ENCODE measurements at regions not wholly inside any gene's neighbourhood (a gene's known extent, or its start where the extent isn't known, plus 50 kb on each side); places are given as distances from the start of the nearest gene placed in this dataset.

- Mint-ChIP-seq H3K27ac (no peak overlapping the region), H3K9me3 (peaks cover 18% of the 10 kb centered on the region), H3K27me3 (ENCODE audit: low read depth) (peaks cover 2% of the 10 kb centered on the region), H3K4me3 (no peak overlapping the region), H3K36me3 (no peaks in the 10 kb centered on the region), H3K4me1 (peaks cover 4% of the 10 kb centered on the region)
- TF ChIP-seq, protein P1, sequence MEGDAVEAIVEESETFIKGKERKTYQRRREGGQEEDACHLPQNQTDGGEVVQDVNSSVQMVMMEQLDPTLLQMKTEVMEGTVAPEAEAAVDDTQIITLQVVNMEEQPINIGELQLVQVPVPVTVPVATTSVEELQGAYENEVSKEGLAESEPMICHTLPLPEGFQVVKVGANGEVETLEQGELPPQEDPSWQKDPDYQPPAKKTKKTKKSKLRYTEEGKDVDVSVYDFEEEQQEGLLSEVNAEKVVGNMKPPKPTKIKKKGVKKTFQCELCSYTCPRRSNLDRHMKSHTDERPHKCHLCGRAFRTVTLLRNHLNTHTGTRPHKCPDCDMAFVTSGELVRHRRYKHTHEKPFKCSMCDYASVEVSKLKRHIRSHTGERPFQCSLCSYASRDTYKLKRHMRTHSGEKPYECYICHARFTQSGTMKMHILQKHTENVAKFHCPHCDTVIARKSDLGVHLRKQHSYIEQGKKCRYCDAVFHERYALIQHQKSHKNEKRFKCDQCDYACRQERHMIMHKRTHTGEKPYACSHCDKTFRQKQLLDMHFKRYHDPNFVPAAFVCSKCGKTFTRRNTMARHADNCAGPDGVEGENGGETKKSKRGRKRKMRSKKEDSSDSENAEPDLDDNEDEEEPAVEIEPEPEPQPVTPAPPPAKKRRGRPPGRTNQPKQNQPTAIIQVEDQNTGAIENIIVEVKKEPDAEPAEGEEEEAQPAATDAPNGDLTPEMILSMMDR (IDR thresholded peaks at IDR 0.05; ENCODE audit: unreplicated experiment) = no peak
- DNase-seq (ENCODE audit: low spot score in 2 of 2, unreplicated experiment in 2 of 2) = no peak
These were observed 146.2 kb downstream of the TBX18 start for GRCh38 chr6:84618046-84618752.

DNA sequence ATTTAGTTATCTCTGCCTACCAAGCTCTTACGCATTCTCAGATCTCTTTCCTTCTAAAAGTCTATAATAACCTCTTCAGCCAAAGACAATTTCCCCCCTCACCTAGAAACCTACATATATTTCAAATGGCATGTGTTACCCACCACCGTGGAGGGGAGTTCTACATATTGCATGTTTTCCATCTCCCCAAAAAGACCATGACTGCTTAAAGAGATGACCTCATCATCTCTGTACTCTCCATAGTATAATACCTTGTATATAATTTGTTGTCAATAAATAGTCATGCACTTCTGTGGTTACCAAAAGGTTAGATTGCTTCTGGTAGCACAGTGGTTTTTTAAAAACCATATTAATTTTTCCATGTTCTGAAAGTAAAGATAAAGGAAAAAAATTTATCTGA is 148.4 kb downstream of the TBX18 start:
- Mint-ChIP-seq H3K27me3 (ENCODE audit: low read depth) (peaks cover 2% of the 10 kb centered on the region), H3K27ac (no peak overlapping the region), H3K9me3 (peaks cover 6% of the 10 kb centered on the region), H3K4me3 (no peak overlapping the region), H3K4me1 (peaks cover 4% of the 10 kb centered on the region), H3K36me3 (no peaks in the 10 kb centered on the region)
- DNase-seq (ENCODE audit: low spot score in 2 of 2, unreplicated experiment in 2 of 2) = no peak
- TF ChIP-seq, protein P1 (IDR thresholded peaks at IDR 0.05; ENCODE audit: unreplicated experiment) = no peak

GRCh38 chr6:84615113-84615850 is 149.1 kb downstream of the TBX18 start:
- Mint-ChIP-seq H3K27me3 (ENCODE audit: low read depth) (peaks cover 2% of the 10 kb centered on the region), H3K4me1 (peaks cover 4% of the 10 kb centered on the region), H3K27ac (peak overlapping the region; percentile 18), H3K4me3 (no peak overlapping the region), H3K9me3 (no peaks in the 10 kb centered on the region), H3K36me3 (no peaks in the 10 kb centered on the region)
- TF ChIP-seq, protein P1 (IDR thresholded peaks at IDR 0.05; ENCODE audit: unreplicated experiment) = no peak
- no peak for DNase-seq (ENCODE audit: low spot score in 2 of 2, unreplicated experiment in 2 of 2)

GRCh38 chr6:84606860-84607259 is 157.5 kb downstream of the TBX18 start:
- TF ChIP-seq, protein P1 (IDR thresholded peaks at IDR 0.05; ENCODE audit: unreplicated experiment) = no peak
- no peaks in the 10 kb centered on the region for H3K36me3 Mint-ChIP-seq
- no peaks in the 10 kb centered on the region for H3K4me1 Mint-ChIP-seq
- H3K27ac Mint-ChIP-seq = no peak overlapping the region
- no peaks in the 10 kb centered on the region for H3K27me3 Mint-ChIP-seq (ENCODE audit: low read depth)
- DNase-seq (ENCODE audit: low spot score in 2 of 2, unreplicated experiment in 2 of 2) = no peak
- H3K4me3 Mint-ChIP-seq = no peak overlapping the region
- peaks cover 4% of the 10 kb centered on the region for H3K9me3 Mint-ChIP-seq

DNA sequence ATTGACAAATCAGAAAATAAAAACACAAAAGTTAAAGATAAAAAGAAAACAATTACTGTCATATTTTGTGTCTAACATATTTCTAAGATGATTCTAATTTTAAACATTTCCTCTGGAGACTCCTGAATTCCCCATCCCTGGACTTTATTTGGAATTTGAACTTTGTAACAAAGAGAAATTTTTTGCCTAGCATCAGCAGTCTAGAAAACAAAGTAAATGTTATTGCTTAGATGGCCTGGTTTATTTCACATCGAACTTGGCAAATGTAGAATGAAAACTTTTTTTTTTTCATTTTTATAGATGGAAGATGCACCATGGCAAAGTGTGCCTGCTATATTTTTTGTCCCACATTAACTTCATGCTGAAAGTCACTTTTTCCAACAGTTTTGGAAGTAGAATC is 159.1 kb downstream of the TBX18 start:
- TF ChIP-seq, protein P1 (IDR thresholded peaks at IDR 0.05; ENCODE audit: unreplicated experiment) = no peak
- Mint-ChIP-seq H3K36me3 (no peaks in the 10 kb centered on the region), H3K9me3 (peaks cover 4% of the 10 kb centered on the region), H3K27me3 (ENCODE audit: low read depth) (no peaks in the 10 kb centered on the region), H3K4me1 (no peaks in the 10 kb centered on the region), H3K27ac (no peak overlapping the region), H3K4me3 (no peak overlapping the region)
- DNase-seq (ENCODE audit: low spot score in 2 of 2, unreplicated experiment in 2 of 2) = no peak

Measured in mesothelial cell of epicardium (in vitro differentiated cells).